Mesendoderm (in vitro differentiated cells): ENCODE measurements at regions not wholly inside any gene's neighbourhood (a gene's known extent, or its start where the extent isn't known, plus 50 kb on each side); places are given as distances from the start of the nearest gene placed in this dataset.

Experiments used
- DNase-seq: peaks from one replicate; pipeline ENCODE4 v3.0.0; 2013
- H2AK5ac ChIP-seq: 2 replicates; pipeline ENCODE4 v1.6.1; 2013; ENCODE audit warnings: low read length, inconsistent platforms
- H2BK120ac ChIP-seq: 2 replicates; pipeline ENCODE4 v1.6.1; 2013; ENCODE audit warnings: low read depth, mild to moderate bottlenecking, low read length, moderate library complexity, mixed read lengths
- H2BK15ac ChIP-seq: replicated peaks from 2 replicates; pipeline ENCODE4 v1.6.1; 2013; ENCODE audit warnings: low read depth, mild to moderate bottlenecking, moderate library complexity
- H2BK5ac ChIP-seq: 2 replicates; pipeline ENCODE4 v1.6.1; 2013; ENCODE audit warnings: low read length, inconsistent platforms
- H3K18ac ChIP-seq: 2 replicates; pipeline ENCODE4 v1.6.1; 2013; ENCODE audit warnings: mild to moderate bottlenecking, low read length, mixed read lengths
- H3K23ac ChIP-seq: one replicate; pipeline ENCODE4 v1.6.1; 2013; ENCODE audit warnings: low read length
- H3K27ac ChIP-seq: 2 replicates; pipeline ENCODE4 v1.5.1; 2013; ENCODE audit warnings: low read depth, mild to moderate bottlenecking, inconsistent platforms, low read length, moderate library complexity
- H3K27me3 ChIP-seq: 2 replicates; pipeline ENCODE4 v1.6.1; 2013; ENCODE audit warnings: low read length, control low read depth, mild to moderate bottlenecking, inconsistent platforms; ENCODE audit not compliant: insufficient read depth, poor library complexity
- H3K36me3 ChIP-seq: 2 replicates; pipeline ENCODE4 v1.6.1; 2013; ENCODE audit warnings: low read length, inconsistent platforms; ENCODE audit not compliant: control insufficient read depth, insufficient read depth
- H3K4ac ChIP-seq: one replicate; pipeline ENCODE4 v1.6.1; 2013; ENCODE audit warnings: low read depth, mild to moderate bottlenecking, low read length, moderate library complexity
- H3K4me1 ChIP-seq: 2 replicates; pipeline ENCODE4 v1.6.1; 2013; ENCODE audit warnings: low read depth, low read length, inconsistent platforms; ENCODE audit not compliant: control insufficient read depth
- H3K4me2 ChIP-seq: 2 replicates; pipeline ENCODE4 v1.6.1; 2013; ENCODE audit warnings: low read length
- H3K4me3 ChIP-seq: 2 replicates; pipeline ENCODE4 v1.5.1; 2013; ENCODE audit warnings: mild to moderate bottlenecking, low read length
- H3K56ac ChIP-seq: one replicate; pipeline ENCODE4 v1.6.1; 2013; ENCODE audit warnings: low read length
- H3K79me1 ChIP-seq: 2 replicates; pipeline ENCODE4 v1.6.1; 2013; ENCODE audit warnings: low read length, inconsistent platforms
- H3K79me2 ChIP-seq: 2 replicates; pipeline ENCODE4 v1.6.1; 2013; ENCODE audit warnings: mild to moderate bottlenecking, low read length; ENCODE audit not compliant: control insufficient read depth, insufficient read depth
- H3K9ac ChIP-seq: 2 replicates; pipeline ENCODE4 v1.6.1; 2013; ENCODE audit warnings: low read length, inconsistent platforms
- H4K5ac ChIP-seq: one replicate; pipeline ENCODE4 v1.6.1; 2013; ENCODE audit warnings: low read length
- H4K8ac ChIP-seq: one replicate; pipeline ENCODE4 v1.6.1; 2013; ENCODE audit warnings: low read depth, mild to moderate bottlenecking, control low read depth, low read length, moderate library complexity
- WGBS: extraction: QIAGEN DNeasy Blood & Tissue Kit; methylation state at CpG from one replicate; pipeline ENCODE4 v1.1.7; 2013; ENCODE audit warnings: low lambda C conversion rate, missing lambda C conversion rate; ENCODE audit not compliant: insufficient coverage; ENCODE audit errors: extremely low coverage; 5-methylcytosine and 5-hydroxymethylcytosine counted together

- no peak overlapping the region for H3K4ac ChIP-seq
- H3K23ac ChIP-seq, result no peak overlapping the region
- H3K9ac ChIP-seq, result no peak overlapping the region
- H3K56ac ChIP-seq, result no peak overlapping the region
- WGBS, result no CpG with 5 or more reads among the region's 5 CpGs
- no peak overlapping the region for H4K5ac ChIP-seq
- no peaks in the 10 kb centered on the region for H3K27me3 ChIP-seq
- no peaks in the 10 kb centered on the region for H3K36me3 ChIP-seq
- no peak overlapping the region for H2BK120ac ChIP-seq
- H3K4me2 ChIP-seq, result no peak overlapping the region
- H2AK5ac ChIP-seq, result no peak overlapping the region
- H3K4me3 ChIP-seq, result no peak overlapping the region
- no peak overlapping the region for H2BK5ac ChIP-seq
- H3K79me2 ChIP-seq, result no peaks in the 10 kb centered on the region
- H4K8ac ChIP-seq, result no peak overlapping the region
- H3K27ac ChIP-seq, result no peak overlapping the region
- no peaks in the 10 kb centered on the region for H3K79me1 ChIP-seq
- no peak overlapping the region for H2BK15ac ChIP-seq
- H3K4me1 ChIP-seq, result no peaks in the 10 kb centered on the region
- DNase-seq, result no peak
- no peak overlapping the region for H3K18ac ChIP-seq
Observed at GRCh38 chr17:53134548-53134947, 688.2 kb upstream of the KIF2B start.

- Histone ChIP-seq H3K36me3 (no peaks in the 10 kb centered on the region), H3K56ac (no peak overlapping the region), H3K18ac (no peak overlapping the region), H3K9ac (no peak overlapping the region), H2BK120ac (no peak overlapping the region), H3K4me3 (no peak overlapping the region), H2BK15ac (no peak overlapping the region), H3K27me3 (no peaks in the 10 kb centered on the region), H2AK5ac (no peak overlapping the region), H3K23ac (no peak overlapping the region), H4K8ac (no peak overlapping the region), H3K4me1 (no peaks in the 10 kb centered on the region), H3K4ac (no peak overlapping the region), H3K79me1 (no peaks in the 10 kb centered on the region), H4K5ac (no peak overlapping the region), H3K27ac (no peak overlapping the region), H3K79me2 (no peaks in the 10 kb centered on the region), H3K4me2 (no peak overlapping the region), H2BK5ac (no peak overlapping the region)
- no peak for DNase-seq
- no CpG with 5 or more reads among the region's 5 CpGs for WGBS
Observed at GRCh38 chr17:53133876-53134275, 688.9 kb upstream of the KIF2B start.

GRCh38 chr17:53129863-53130262 lies 692.9 kb upstream of the KIF2B start:
- H3K23ac ChIP-seq, result no peak overlapping the region
- H3K9ac ChIP-seq, result no peak overlapping the region
- no peaks in the 10 kb centered on the region for H3K27me3 ChIP-seq
- no peaks in the 10 kb centered on the region for H3K79me2 ChIP-seq
- no peak overlapping the region for H3K56ac ChIP-seq
- no peak overlapping the region for H3K4me2 ChIP-seq
- H4K8ac ChIP-seq, result no peak overlapping the region
- WGBS, result no CpG with 5 or more reads among the region's 2 CpGs
- H2BK5ac ChIP-seq, result no peak overlapping the region
- H2BK120ac ChIP-seq, result no peak overlapping the region
- no peaks in the 10 kb centered on the region for H3K4me1 ChIP-seq
- no peak overlapping the region for H3K4me3 ChIP-seq
- H3K27ac ChIP-seq, result no peak overlapping the region
- no peak for DNase-seq
- H2BK15ac ChIP-seq, result no peak overlapping the region
- H3K4ac ChIP-seq, result no peak overlapping the region
- H3K36me3 ChIP-seq, result no peaks in the 10 kb centered on the region
- H2AK5ac ChIP-seq, result no peak overlapping the region
- H4K5ac ChIP-seq, result no peak overlapping the region
- H3K18ac ChIP-seq, result no peak overlapping the region
- no peaks in the 10 kb centered on the region for H3K79me1 ChIP-seq

- Histone ChIP-seq H3K79me2 (no peaks in the 10 kb centered on the region), H2BK5ac (no peak overlapping the region), H2BK120ac (no peak overlapping the region), H4K8ac (no peak overlapping the region), H3K4ac (no peak overlapping the region), H2BK15ac (no peak overlapping the region), H3K9ac (no peak overlapping the region), H3K27ac (no peak overlapping the region), H3K4me3 (no peak overlapping the region), H3K23ac (no peak overlapping the region), H3K36me3 (no peaks in the 10 kb centered on the region), H3K4me1 (no peaks in the 10 kb centered on the region), H2AK5ac (no peak overlapping the region), H3K79me1 (no peaks in the 10 kb centered on the region), H3K18ac (no peak overlapping the region), H3K27me3 (no peaks in the 10 kb centered on the region), H3K4me2 (no peak overlapping the region), H4K5ac (no peak overlapping the region), H3K56ac (no peak overlapping the region)
- WGBS, result no CpG with 5 or more reads among the region's 3 CpGs
- no peak for DNase-seq
Observed at GRCh38 chr17:53127331-53127730, 695.4 kb upstream of the KIF2B start.

GRCh38 chr17:53122966-53123365 lies 699.8 kb upstream of the KIF2B start:
- Histone ChIP-seq H3K79me1 (no peaks in the 10 kb centered on the region), H3K27me3 (no peaks in the 10 kb centered on the region), H3K56ac (no peak overlapping the region), H4K5ac (no peak overlapping the region), H3K4me2 (no peak overlapping the region), H3K9ac (no peak overlapping the region), H3K36me3 (no peaks in the 10 kb centered on the region), H3K18ac (no peak overlapping the region), H3K4ac (no peak overlapping the region), H3K23ac (no peak overlapping the region), H4K8ac (no peak overlapping the region), H2AK5ac (no peak overlapping the region), H2BK5ac (no peak overlapping the region), H3K4me3 (no peak overlapping the region), H2BK120ac (no peak overlapping the region), H2BK15ac (no peak overlapping the region), H3K79me2 (no peaks in the 10 kb centered on the region), H3K4me1 (no peaks in the 10 kb centered on the region), H3K27ac (no peak overlapping the region)
- DNase-seq, result no peak

- no peaks in the 10 kb centered on the region for H3K36me3 ChIP-seq
- DNase-seq, result no peak
- H2AK5ac ChIP-seq, result no peak overlapping the region
- H3K4ac ChIP-seq, result no peak overlapping the region
- no peaks in the 10 kb centered on the region for H3K27me3 ChIP-seq
- no peak overlapping the region for H3K9ac ChIP-seq
- H3K4me3 ChIP-seq, result no peak overlapping the region
- no peak overlapping the region for H4K5ac ChIP-seq
- no peak overlapping the region for H3K23ac ChIP-seq
- no peaks in the 10 kb centered on the region for H3K79me2 ChIP-seq
- no peak overlapping the region for H4K8ac ChIP-seq
- no peak overlapping the region for H3K27ac ChIP-seq
- H3K4me2 ChIP-seq, result no peak overlapping the region
- no peaks in the 10 kb centered on the region for H3K79me1 ChIP-seq
- no peak overlapping the region for H2BK5ac ChIP-seq
- no peak overlapping the region for H3K18ac ChIP-seq
- no peaks in the 10 kb centered on the region for H3K4me1 ChIP-seq
- H2BK120ac ChIP-seq, result no peak overlapping the region
- no peak overlapping the region for H3K56ac ChIP-seq
- no CpG with 5 or more reads among the region's 2 CpGs for WGBS
- H2BK15ac ChIP-seq, result no peak overlapping the region
Observed at GRCh38 chr17:53119773-53120172, 703.0 kb upstream of the KIF2B start.
